ENCODE measurements at regions not wholly inside any gene's neighbourhood (a gene's known extent, or its start where the extent isn't known, plus 50 kb on each side); places are given as distances from the start of the nearest gene placed in this dataset.

- Histone ChIP-seq H3K27ac (ENCODE audit: insufficient read depth, low read length) (no peak overlapping the region), H3K4me2 (ENCODE audit: extremely low read depth, insufficient read depth, low read length) (no peak overlapping the region), H3K9me3 (ENCODE audit: control insufficient read depth, insufficient read depth, low read depth, low read length) (no peaks in the 10 kb centered on the region), H3K4me3 (replicated peaks in 1 of 4; ENCODE audit: control extremely low read depth in 1 of 4, insufficient read depth in 1 of 4, low read depth in 3 of 4, low read length in 4 of 4) (no peak overlapping the region), H3K27me3 (ENCODE audit: control insufficient read depth, insufficient read depth, low read length) (no peaks in the 10 kb centered on the region), H3K79me2 (ENCODE audit: control insufficient read depth, insufficient read depth, low read length) (no peaks in the 10 kb centered on the region), H2AFZ (ENCODE audit: low read length) (no peak overlapping the region), H3K9ac (ENCODE audit: insufficient read depth, low read length) (no peak overlapping the region), H3K4me1 (ENCODE audit: control insufficient read depth, extremely low read depth, insufficient read depth, low read length) (no peaks in the 10 kb centered on the region), H4K20me1 (ENCODE audit: control insufficient read depth, extremely low read depth, insufficient read depth, low read length) (no peaks in the 10 kb centered on the region), H3K36me3 (ENCODE audit: control insufficient read depth, insufficient read depth, low read length) (no peaks in the 10 kb centered on the region)
- TF ChIP-seq EZH2 (IDR thresholded peaks at IDR 0.05; ENCODE audit: low read length, missing control alignments): no peak
- TF ChIP-seq CTCF (conservative IDR thresholded peaks at IDR 0.05 in 1 of 2, IDR thresholded peaks at IDR 0.05 in 1 of 2; ENCODE audit: low read depth in 1 of 2, low read length in 2 of 2): no peak
- DNase-seq (ENCODE audit: low read depth in 2 of 2): no peak
Measured at GRCh38 chr2:209322041-209322440, 101.8 kb upstream of the MAP2 start.

- no peaks in the 10 kb centered on the region for H3K4me1 ChIP-seq (ENCODE audit: control insufficient read depth, extremely low read depth, insufficient read depth, low read length)
- TF ChIP-seq CTCF (conservative IDR thresholded peaks at IDR 0.05 in 1 of 2, IDR thresholded peaks at IDR 0.05 in 1 of 2; ENCODE audit: low read depth in 1 of 2, low read length in 2 of 2) (no peak), EZH2 (IDR thresholded peaks at IDR 0.05; ENCODE audit: low read length, missing control alignments) (no peak)
- no peaks in the 10 kb centered on the region for H3K36me3 ChIP-seq (ENCODE audit: control insufficient read depth, insufficient read depth, low read length)
- no peaks in the 10 kb centered on the region for H3K79me2 ChIP-seq (ENCODE audit: control insufficient read depth, insufficient read depth, low read length)
- H3K4me3 ChIP-seq (replicated peaks in 1 of 4; ENCODE audit: control extremely low read depth in 1 of 4, insufficient read depth in 1 of 4, low read depth in 3 of 4, low read length in 4 of 4): no peak overlapping the region
- no peak overlapping the region for H3K27ac ChIP-seq (ENCODE audit: insufficient read depth, low read length)
- no peaks in the 10 kb centered on the region for H3K9me3 ChIP-seq (ENCODE audit: control insufficient read depth, insufficient read depth, low read depth, low read length)
- H3K27me3 ChIP-seq (ENCODE audit: control insufficient read depth, insufficient read depth, low read length): no peaks in the 10 kb centered on the region
- H3K9ac ChIP-seq (ENCODE audit: insufficient read depth, low read length): no peak overlapping the region
- no peak overlapping the region for H2AFZ ChIP-seq (ENCODE audit: low read length)
- no peak for DNase-seq (ENCODE audit: low read depth in 2 of 2)
- no peak overlapping the region for H3K4me2 ChIP-seq (ENCODE audit: extremely low read depth, insufficient read depth, low read length)
- H4K20me1 ChIP-seq (ENCODE audit: control insufficient read depth, extremely low read depth, insufficient read depth, low read length): no peaks in the 10 kb centered on the region
Measured at GRCh38 chr2:209322905-209323512, 100.8 kb upstream of the MAP2 start.

DNA sequence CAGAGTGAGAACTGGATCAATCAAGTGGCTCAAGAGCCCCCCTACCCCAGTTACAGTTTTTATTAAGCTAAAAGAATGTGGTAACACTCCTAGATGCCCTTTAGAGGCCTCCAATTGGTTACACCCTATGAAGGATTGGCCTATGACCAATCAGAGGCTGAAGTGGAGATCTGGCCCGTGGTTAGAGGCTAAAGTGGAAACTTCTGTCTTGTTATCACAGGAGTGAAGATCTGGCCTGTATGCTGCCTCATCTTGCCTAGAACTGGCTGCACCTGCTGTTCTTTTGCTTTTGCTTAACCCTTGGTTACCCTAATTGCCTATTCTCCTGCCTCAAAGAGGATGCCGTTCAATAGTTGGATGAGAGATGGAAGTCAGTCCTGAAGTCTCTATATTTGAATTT, 100.1 kb upstream of the MAP2 start:
- no peaks in the 10 kb centered on the region for H3K79me2 ChIP-seq (ENCODE audit: control insufficient read depth, insufficient read depth, low read length)
- H3K27ac ChIP-seq (ENCODE audit: insufficient read depth, low read length): no peak overlapping the region
- DNase-seq (ENCODE audit: low read depth in 2 of 2): no peak
- no peak overlapping the region for H3K4me2 ChIP-seq (ENCODE audit: extremely low read depth, insufficient read depth, low read length)
- no peak overlapping the region for H3K9ac ChIP-seq (ENCODE audit: insufficient read depth, low read length)
- H2AFZ ChIP-seq (ENCODE audit: low read length): no peak overlapping the region
- no peaks in the 10 kb centered on the region for H3K9me3 ChIP-seq (ENCODE audit: control insufficient read depth, insufficient read depth, low read depth, low read length)
- H3K27me3 ChIP-seq (ENCODE audit: control insufficient read depth, insufficient read depth, low read length): no peaks in the 10 kb centered on the region
- TF ChIP-seq CTCF (conservative IDR thresholded peaks at IDR 0.05 in 1 of 2, IDR thresholded peaks at IDR 0.05 in 1 of 2; ENCODE audit: low read depth in 1 of 2, low read length in 2 of 2) (no peak), EZH2 (IDR thresholded peaks at IDR 0.05; ENCODE audit: low read length, missing control alignments) (no peak)
- no peaks in the 10 kb centered on the region for H4K20me1 ChIP-seq (ENCODE audit: control insufficient read depth, extremely low read depth, insufficient read depth, low read length)
- no peaks in the 10 kb centered on the region for H3K36me3 ChIP-seq (ENCODE audit: control insufficient read depth, insufficient read depth, low read length)
- H3K4me1 ChIP-seq (ENCODE audit: control insufficient read depth, extremely low read depth, insufficient read depth, low read length): no peaks in the 10 kb centered on the region
- no peak overlapping the region for H3K4me3 ChIP-seq (replicated peaks in 1 of 4; ENCODE audit: control extremely low read depth in 1 of 4, insufficient read depth in 1 of 4, low read depth in 3 of 4, low read length in 4 of 4)
